Testis (tissue), 2 donors: ENCODE measurements at regions not wholly inside any gene's neighbourhood (a gene's known extent, or its start where the extent isn't known, plus 50 kb on each side); places are given as distances from the start of the nearest gene placed in this dataset.

ENCODE experiments used
- CTCF ChIP-seq, 3 experiments: fragments of 450-650 bp in 2 of 3; fragments of 200-600 bp in 1 of 3; sonication (generic) in 1 of 3; IDR thresholded peaks; one replicate each; pipeline ENCODE4 v1.5.1; 2016 to 2019; ENCODE audit warnings: antibody characterized with exemption in 3 of 3, mild to moderate bottlenecking in 2 of 3, moderate library complexity in 1 of 3
- POLR2A ChIP-seq: fragments of 450-650 bp; IDR thresholded peaks from one replicate; pipeline ENCODE4 v1.6.1; 2017; ENCODE audit warnings: antibody characterized with exemption, mild to moderate bottlenecking, moderate library complexity

- TF ChIP-seq CTCF (IDR thresholded peaks at IDR 0.05) = no peak
- TF ChIP-seq POLR2A = no peak
Measured at GRCh38 chr2:101630224-101630949, 67.1 kb upstream of the MAP4K4 start.
